Thyroid gland (tissue), 4 donors: ENCODE measurements at regions not wholly inside any gene's neighbourhood (a gene's known extent, or its start where the extent isn't known, plus 50 kb on each side); places are given as distances from the start of the nearest gene placed in this dataset.
A peak's percentile ranks its signal among the peaks of the same experiment; 100 is the strongest.

Source experiments
- DNase-seq, 2 donors: peaks; one replicate each; pipeline ENCODE4 v3.0.0-alpha.2; 2019
- H3K27ac ChIP-seq, 3 donors: fragments of 200-600 bp; sonication (generic); 1 replicate in 2 of 3; 2 replicates in 1 of 3; pipeline ENCODE4 v1.5.1; 2016 to 2019; ENCODE audit warnings: mild to moderate bottlenecking in 1 of 3, moderate library complexity in 1 of 3
- H3K27me3 ChIP-seq: fragments of 200-600 bp; sonication (generic); one replicate; pipeline ENCODE4 v1.5.1; 2019
- H3K36me3 ChIP-seq, 2 donors: fragments of 200-600 bp; sonication (generic); one replicate each; pipeline ENCODE4 v1.5.1; 2016 to 2019
- H3K4me1 ChIP-seq, 2 donors: fragments of 200-600 bp; sonication (generic); one replicate each; pipeline ENCODE4 v1.5.1; 2017 to 2019
- H3K4me3 ChIP-seq, 3 donors: fragments of 200-600 bp; sonication (generic); replicated peaks in 1 of 3; 1 replicate in 2 of 3; 2 replicates in 1 of 3; pipeline ENCODE4 v1.5.1; 2016; ENCODE audit warnings: mild to moderate bottlenecking in 1 of 3
- H3K9me3 ChIP-seq: fragments of 200-600 bp; sonication (generic); one replicate; pipeline ENCODE4 v1.5.1; 2017
- POLR2A ChIP-seq, 2 donors: fragments of 450-650 bp; IDR thresholded peaks; one replicate each; pipeline ENCODE4 v1.6.1; 2017; ENCODE audit warnings: antibody characterized with exemption in 2 of 2, mild to moderate bottlenecking in 2 of 2, moderate library complexity in 1 of 2
- WGBS, 2 donors: methylation state at CpG; one replicate each; pipeline ENCODE4 v1.1.5; 2017; 5-methylcytosine and 5-hydroxymethylcytosine counted together
- intact Hi-C: fragments of 100-400 bp; cut with DNase I; formaldehyde crosslinking; loops from one replicate; pipeline ENCODE4 v1.15.1; 2023
- TF ChIP-seq, protein P1 (sequence below), 6 experiments: fragments of 200-600 bp in 3 of 6; fragments of 450-650 bp in 3 of 6; sonication (generic) in 3 of 6; IDR thresholded peaks; one replicate each; pipeline ENCODE4 v1.5.1; 2016 to 2019; ENCODE audit warnings: antibody characterized with exemption in 6 of 6, mild to moderate bottlenecking in 2 of 6, inconsistent platforms in 1 of 6, moderate library complexity in 1 of 6

DNA sequence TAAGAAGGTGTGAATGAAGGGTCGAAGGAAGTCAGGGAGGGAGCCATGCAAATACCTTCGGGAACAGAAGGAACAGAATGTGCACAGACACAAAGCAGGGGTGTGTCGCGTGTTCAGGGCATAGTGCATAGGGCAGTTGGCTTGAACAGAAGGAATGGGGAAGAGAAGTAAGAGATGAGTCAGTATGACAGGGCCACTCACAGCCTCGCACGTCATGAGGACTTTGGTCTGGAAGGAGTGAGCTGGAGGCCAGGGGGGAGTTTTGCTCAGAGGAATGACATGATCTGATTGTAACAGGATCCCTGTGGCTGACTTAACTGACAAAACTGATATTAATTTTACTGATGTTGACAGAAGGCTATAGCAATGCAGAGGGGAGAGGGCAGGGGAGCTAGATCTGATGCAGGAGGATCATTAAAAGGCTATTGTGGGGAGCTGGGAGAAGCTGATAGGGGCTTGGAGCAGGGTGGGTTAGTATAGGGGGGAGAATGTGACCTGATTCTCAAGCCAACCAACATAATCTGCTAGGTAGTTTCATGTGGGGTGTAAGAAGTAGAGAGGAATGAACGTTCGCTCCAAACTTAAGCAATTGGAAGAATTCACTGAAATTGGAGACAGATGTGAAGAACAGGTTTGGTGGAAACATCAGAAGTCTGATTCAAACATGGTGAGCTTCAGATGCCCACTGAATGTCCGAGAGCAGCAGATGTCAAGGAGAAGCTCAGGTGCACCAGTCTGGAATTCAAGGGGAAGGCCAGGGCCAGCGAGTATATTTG lies 60.4 kb upstream of the COPS8 start:
- Histone ChIP-seq H3K9me3 (no peaks in the 10 kb centered on the region), H3K4me1 (peaks cover 4 to 5% of the 10 kb centered on the region in 2 donors), H3K27me3 (no peaks in the 10 kb centered on the region), H3K27ac (no peak overlapping the region), H3K4me3 (no peak overlapping the region), H3K36me3 (no peaks in the 10 kb centered on the region)
- 90 to 92% methylated on average over 10 of the region's 10 CpGs for WGBS, 2 donors
- intact Hi-C loops, result loop anchor here (10.0 kb wide), 1 partner anchor 460 kb away; the partner anchor contains the start of gene ACKR3
- no peak for TF ChIP-seq POLR2A (IDR thresholded peaks at IDR 0.05)
- TF ChIP-seq, protein P1, sequence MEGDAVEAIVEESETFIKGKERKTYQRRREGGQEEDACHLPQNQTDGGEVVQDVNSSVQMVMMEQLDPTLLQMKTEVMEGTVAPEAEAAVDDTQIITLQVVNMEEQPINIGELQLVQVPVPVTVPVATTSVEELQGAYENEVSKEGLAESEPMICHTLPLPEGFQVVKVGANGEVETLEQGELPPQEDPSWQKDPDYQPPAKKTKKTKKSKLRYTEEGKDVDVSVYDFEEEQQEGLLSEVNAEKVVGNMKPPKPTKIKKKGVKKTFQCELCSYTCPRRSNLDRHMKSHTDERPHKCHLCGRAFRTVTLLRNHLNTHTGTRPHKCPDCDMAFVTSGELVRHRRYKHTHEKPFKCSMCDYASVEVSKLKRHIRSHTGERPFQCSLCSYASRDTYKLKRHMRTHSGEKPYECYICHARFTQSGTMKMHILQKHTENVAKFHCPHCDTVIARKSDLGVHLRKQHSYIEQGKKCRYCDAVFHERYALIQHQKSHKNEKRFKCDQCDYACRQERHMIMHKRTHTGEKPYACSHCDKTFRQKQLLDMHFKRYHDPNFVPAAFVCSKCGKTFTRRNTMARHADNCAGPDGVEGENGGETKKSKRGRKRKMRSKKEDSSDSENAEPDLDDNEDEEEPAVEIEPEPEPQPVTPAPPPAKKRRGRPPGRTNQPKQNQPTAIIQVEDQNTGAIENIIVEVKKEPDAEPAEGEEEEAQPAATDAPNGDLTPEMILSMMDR (IDR thresholded peaks at IDR 0.05), result no peak
- no peak for DNase-seq

DNA sequence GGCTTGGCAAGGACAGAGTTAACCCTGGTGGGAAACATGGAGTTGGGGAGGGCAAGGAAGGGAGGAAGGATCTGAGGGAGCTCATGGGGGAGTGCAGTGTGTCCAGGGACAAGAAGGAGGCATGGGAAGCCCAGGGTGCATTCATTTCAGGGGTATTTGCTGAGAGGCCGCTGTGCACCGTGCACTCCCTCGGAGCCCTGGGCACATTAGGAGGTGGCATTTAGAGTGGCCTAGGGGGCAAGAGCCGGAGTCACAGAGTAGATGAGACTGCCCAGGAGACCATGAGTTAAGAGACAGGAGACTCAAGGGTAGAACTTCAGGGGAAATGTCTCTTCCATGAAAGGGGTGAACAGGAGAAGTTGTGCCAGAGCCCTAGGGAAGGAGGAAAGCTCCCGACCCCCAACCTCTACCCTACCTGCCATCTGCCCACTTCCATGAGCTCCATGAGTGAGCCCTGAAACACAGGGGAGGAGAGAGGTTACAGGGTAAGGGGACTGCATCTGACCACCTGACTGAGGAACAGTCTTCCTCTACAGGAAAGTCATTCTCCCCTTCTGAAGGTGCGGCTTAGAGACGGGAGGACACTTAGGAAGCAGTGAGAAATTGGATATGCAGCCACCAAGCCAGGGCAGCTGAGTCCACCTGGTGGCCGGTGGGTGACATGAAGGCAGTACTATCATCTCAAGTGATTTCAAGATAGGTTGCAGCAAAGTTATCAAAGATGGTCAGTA lies 58.5 kb upstream of the COPS8 start:
- Histone ChIP-seq H3K36me3 (no peaks in the 10 kb centered on the region), H3K4me1 (peaks cover 4 to 5% of the 10 kb centered on the region in 2 donors), H3K4me3 (no peak overlapping the region), H3K27me3 (no peaks in the 10 kb centered on the region), H3K9me3 (no peaks in the 10 kb centered on the region), H3K27ac (no peak overlapping the region)
- intact Hi-C loops, result loop anchor here (10.0 kb wide), 1 partner anchor 462 kb away; the partner anchor contains the start of gene ACKR3
- 52 to 59% methylated on average over 8 of the region's 8 CpGs for WGBS, 2 donors
- peak; percentile 82 to 86 for DNase-seq
- TF ChIP-seq, protein P1 (IDR thresholded peaks at IDR 0.05), result peak; percentile 79 to 98 (median 90)
- TF ChIP-seq POLR2A (IDR thresholded peaks at IDR 0.05), result no peak

DNA sequence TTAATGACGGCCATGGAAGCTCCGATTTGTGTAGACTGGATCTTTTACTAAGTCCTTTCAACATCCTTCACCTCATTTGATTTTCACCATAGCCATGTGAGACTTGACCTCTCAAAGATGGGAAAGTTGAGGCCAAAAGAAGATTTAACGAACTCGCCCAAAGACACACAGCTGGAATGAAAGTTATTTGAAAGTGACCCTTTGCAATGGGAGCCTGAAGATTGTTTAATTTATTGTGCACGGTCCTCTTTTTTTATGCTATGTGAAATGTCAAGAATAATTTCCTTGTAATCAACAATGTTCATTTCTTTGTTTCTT lies 58.0 kb upstream of the COPS8 start:
- H3K4me3 ChIP-seq, result no peak overlapping the region
- WGBS, 2 donors, result 55% methylated on average over 5 of the region's 5 CpGs
- TF ChIP-seq, protein P1 (IDR thresholded peaks at IDR 0.05), result peak in 1 of 6 experiments; percentile 5
- no peak for TF ChIP-seq POLR2A (IDR thresholded peaks at IDR 0.05)
- intact Hi-C loops, result loop anchor here (10.0 kb wide), 1 partner anchor 463 kb away; the partner anchor contains the start of gene ACKR3
- H3K27ac ChIP-seq, result no peak overlapping the region
- no peaks in the 10 kb centered on the region for H3K9me3 ChIP-seq
- H3K4me1 ChIP-seq, result peaks cover 4 to 5% of the 10 kb centered on the region in 2 donors
- no peaks in the 10 kb centered on the region for H3K36me3 ChIP-seq
- no peaks in the 10 kb centered on the region for H3K27me3 ChIP-seq
- no peak for DNase-seq

DNA sequence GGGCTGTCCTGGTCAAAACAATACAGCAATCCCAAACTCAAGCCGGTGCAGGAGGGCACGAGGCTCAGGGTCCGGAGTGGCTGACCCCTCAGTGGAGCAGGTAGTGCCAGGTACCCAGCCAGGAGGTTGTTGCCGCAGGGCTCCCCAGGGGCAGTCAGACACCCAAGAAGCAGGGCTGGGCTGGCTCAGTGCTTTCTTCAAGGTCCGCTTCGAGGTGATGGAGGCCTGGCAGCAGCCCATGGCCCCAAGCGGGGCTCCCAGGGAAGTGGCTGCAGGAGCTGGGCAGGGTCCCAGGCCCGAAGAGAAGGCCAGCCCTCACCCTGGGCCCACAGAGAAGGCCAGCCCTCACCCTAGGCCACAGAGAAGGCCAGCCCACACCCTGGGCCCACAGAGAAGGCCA lies 55.3 kb upstream of the COPS8 start:
- Histone ChIP-seq H3K27ac (no peak overlapping the region), H3K4me3 (no peak overlapping the region), H3K27me3 (no peaks in the 10 kb centered on the region), H3K4me1 (peaks cover 4 to 5% of the 10 kb centered on the region in 2 donors), H3K36me3 (no peaks in the 10 kb centered on the region), H3K9me3 (no peaks in the 10 kb centered on the region)
- WGBS, 2 donors, result 85 to 96% methylated on average over 6 of the region's 8 CpGs
- no peak for TF ChIP-seq POLR2A (IDR thresholded peaks at IDR 0.05)
- TF ChIP-seq, protein P1 (IDR thresholded peaks at IDR 0.05), result no peak
- intact Hi-C loops, result no loop called here
- no peak for DNase-seq
